ENCODE measurements at regions not wholly inside any gene's neighbourhood (a gene's known extent, or its start where the extent isn't known, plus 50 kb on each side); places are given as distances from the start of the nearest gene placed in this dataset.

DNA sequence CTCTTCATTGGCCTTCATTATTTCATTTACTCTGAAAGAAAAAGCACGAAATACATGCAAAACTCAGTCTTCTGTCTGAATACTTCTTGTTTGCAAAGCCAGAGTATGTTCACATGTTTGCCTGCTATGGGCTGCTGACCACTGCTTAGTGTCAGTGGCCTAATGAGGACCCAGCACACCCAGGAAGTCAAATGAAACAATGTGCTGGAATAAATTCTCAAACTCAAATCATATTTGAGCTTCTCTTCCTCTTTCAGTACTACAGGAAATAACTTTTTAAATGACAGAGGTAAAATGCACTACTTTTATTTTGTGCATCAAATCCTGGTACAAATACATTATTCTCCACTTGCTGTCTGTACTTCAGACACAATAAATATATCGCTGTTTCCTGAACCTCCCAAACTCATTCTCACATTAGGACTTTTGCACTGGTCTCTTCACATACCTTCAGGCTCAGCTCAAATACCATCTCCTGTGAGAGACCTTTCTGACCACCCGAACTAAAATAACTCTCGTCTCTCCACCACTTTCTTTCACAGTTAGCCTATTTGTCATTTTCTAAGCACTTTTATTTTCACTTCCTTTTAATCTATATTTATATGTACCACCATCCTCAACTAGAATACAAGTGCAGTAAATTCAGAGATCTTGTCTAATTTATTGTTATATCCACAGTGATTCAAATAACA, 176.8 kb downstream of the TUSC7 start:
- POLR2A ChIA-PET = no interaction called here
- no peak overlapping the region for H3K27ac ChIP-seq (ENCODE audit: low read depth, low read length)
- Mint-ChIP-seq H3K27ac (no peak overlapping the region), H3K36me3 (peaks cover 0 to 2% (median 0%) of the 10 kb centered on the region in 3 donors), H3K9me3 (peaks cover 0 to 16% (median 4%) of the 10 kb centered on the region in 5 donors), H3K27me3 (no peaks in the 10 kb centered on the region), H3K4me3 (no peak overlapping the region), H3K4me1 (no peaks in the 10 kb centered on the region)
- no peaks in the 10 kb centered on the region for H3K27me3 ChIP-seq (ENCODE audit: insufficient read depth, low read length, poor library complexity, severe bottlenecking)
- no peaks in the 10 kb centered on the region for H3K9me3 ChIP-seq (ENCODE audit: low read length)
- no peak overlapping the region for H3K4me3 ChIP-seq (ENCODE audit: low read length)
- CTCF ChIA-PET = no interaction called here
- H3K4me1 ChIP-seq (ENCODE audit: insufficient read depth, low read length) = no peaks in the 10 kb centered on the region
- no peaks in the 10 kb centered on the region for H3K36me3 ChIP-seq (ENCODE audit: insufficient read depth, low read length)
- DNase-seq = no peak

DNA sequence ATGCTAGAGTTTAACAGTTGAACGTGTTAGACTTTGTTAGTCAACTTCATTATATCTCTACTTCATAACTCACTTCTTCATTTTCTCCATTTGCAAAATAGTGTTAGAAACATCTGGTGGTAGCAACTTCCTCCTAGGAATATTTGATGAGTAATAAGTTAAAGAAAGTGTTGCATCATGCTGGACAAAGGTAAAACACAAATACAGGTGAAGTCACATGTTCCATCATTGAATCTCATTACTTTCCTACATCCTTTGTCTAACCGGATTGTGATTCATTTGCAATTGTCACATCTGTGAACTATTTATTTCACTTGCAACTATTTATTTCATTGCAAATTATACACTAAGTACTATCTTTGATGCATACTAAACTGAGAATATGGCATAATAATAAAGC, 186.5 kb downstream of the TUSC7 start:
- Histone ChIP-seq H3K27ac (ENCODE audit: low read depth, low read length) (no peak overlapping the region), H3K4me1 (ENCODE audit: insufficient read depth, low read length) (no peaks in the 10 kb centered on the region), H3K36me3 (ENCODE audit: insufficient read depth, low read length) (no peaks in the 10 kb centered on the region), H3K27me3 (ENCODE audit: insufficient read depth, low read length, poor library complexity, severe bottlenecking) (no peaks in the 10 kb centered on the region), H3K9me3 (ENCODE audit: low read length) (no peaks in the 10 kb centered on the region), H3K4me3 (ENCODE audit: low read length) (no peak overlapping the region)
- Mint-ChIP-seq H3K36me3 (no peaks in the 10 kb centered on the region), H3K27me3 (no peaks in the 10 kb centered on the region), H3K27ac (no peak overlapping the region), H3K9me3 (peaks cover 0 to 8% (median 0%) of the 10 kb centered on the region in 5 donors), H3K4me3 (no peak overlapping the region), H3K4me1 (no peaks in the 10 kb centered on the region)
- ChIA-PET POLR2A (no interaction called here), CTCF (no interaction called here)
- no peak for DNase-seq

DNA sequence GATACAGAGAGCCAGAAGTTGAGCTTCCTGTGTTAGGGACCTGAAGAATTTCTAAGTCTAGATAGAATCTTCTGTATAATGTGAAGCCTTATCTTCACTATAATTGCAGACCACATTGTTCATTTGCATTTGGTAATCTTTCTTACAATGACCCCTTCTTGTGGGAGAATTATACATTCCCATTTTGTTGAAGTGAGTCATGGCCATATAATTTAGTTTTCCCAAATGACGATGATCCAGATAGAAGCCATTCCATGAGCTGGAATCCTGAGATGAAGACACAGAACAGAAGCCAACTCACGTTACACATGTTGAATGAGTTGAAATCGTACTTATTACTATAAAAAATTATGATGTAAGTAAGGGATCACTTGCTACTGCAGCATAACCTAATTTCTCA, 187.8 kb downstream of the TUSC7 start:
- POLR2A ChIA-PET = no interaction called here
- DNase-seq = no peak
- no peak overlapping the region for H3K27ac ChIP-seq (ENCODE audit: low read depth, low read length)

DNA sequence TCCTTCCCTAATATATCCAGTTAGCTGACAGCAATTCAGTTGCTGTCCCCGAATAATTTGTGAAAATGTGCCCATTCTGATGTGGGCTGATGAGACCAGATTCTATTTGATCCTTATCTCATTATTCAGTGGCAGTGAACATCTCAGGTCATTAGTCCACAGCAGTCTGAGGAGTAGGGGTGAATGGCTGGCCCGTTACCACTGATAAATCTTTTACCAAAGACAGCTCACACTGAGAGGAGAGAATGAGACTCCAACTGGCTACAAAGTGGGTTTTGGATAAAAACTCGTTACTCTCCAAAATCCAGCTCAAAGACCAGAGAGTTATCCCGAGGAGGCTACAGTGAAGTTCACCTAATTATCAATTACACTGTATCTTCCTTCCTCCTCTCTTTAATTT, 189.7 kb downstream of the TUSC7 start:
- Mint-ChIP-seq H3K4me3 (no peak overlapping the region), H3K4me1 (no peaks in the 10 kb centered on the region), H3K27me3 (no peaks in the 10 kb centered on the region), H3K9me3 (peaks cover 0 to 8% (median 0%) of the 10 kb centered on the region in 5 donors), H3K27ac (no peak overlapping the region), H3K36me3 (no peaks in the 10 kb centered on the region)
- no peaks in the 10 kb centered on the region for H3K9me3 ChIP-seq (ENCODE audit: low read length)
- POLR2A ChIA-PET = no interaction called here
- CTCF ChIA-PET = no interaction called here
- no peak for DNase-seq
- H3K27me3 ChIP-seq (ENCODE audit: insufficient read depth, low read length, poor library complexity, severe bottlenecking) = no peaks in the 10 kb centered on the region
- H3K4me3 ChIP-seq (ENCODE audit: low read length) = no peak overlapping the region
- H3K4me1 ChIP-seq (ENCODE audit: insufficient read depth, low read length) = no peaks in the 10 kb centered on the region
- H3K36me3 ChIP-seq (ENCODE audit: insufficient read depth, low read length) = no peaks in the 10 kb centered on the region
- no peak overlapping the region for H3K27ac ChIP-seq (ENCODE audit: low read depth, low read length)

More for the DNA sequence above, 187.8 kb downstream of the TUSC7 start:
- Histone ChIP-seq H3K4me1 (ENCODE audit: insufficient read depth, low read length) (no peaks in the 10 kb centered on the region), H3K9me3 (ENCODE audit: low read length) (no peaks in the 10 kb centered on the region), H3K36me3 (ENCODE audit: insufficient read depth, low read length) (no peaks in the 10 kb centered on the region), H3K27me3 (ENCODE audit: insufficient read depth, low read length, poor library complexity, severe bottlenecking) (no peaks in the 10 kb centered on the region), H3K4me3 (ENCODE audit: low read length) (no peak overlapping the region)
- CTCF ChIA-PET = no interaction called here
- peaks cover 0 to 8% (median 0%) of the 10 kb centered on the region in 5 donors for H3K9me3 Mint-ChIP-seq
- H3K36me3 Mint-ChIP-seq = no peaks in the 10 kb centered on the region
- no peak overlapping the region for H3K27ac Mint-ChIP-seq
- H3K27me3 Mint-ChIP-seq = no peaks in the 10 kb centered on the region
- no peak overlapping the region for H3K4me3 Mint-ChIP-seq
- no peaks in the 10 kb centered on the region for H3K4me1 Mint-ChIP-seq

DNA sequence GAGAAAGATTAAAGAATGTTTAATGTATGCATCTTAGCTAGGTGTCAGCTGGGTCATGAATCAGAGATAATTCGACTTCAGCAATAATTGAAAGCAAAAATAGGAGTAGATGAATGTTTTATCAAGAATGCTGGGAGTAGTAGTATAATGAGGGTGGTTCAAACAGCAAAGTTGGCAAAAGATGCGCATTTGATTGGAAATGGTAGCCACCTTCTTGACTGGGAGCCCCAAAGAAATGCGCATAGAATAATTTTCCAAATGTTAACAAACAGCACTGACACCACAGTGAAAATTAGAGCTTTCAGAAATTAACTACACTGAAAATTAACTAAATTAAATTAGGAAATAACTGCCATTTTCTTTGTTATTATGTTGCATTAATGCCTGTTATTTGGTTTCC, 195.8 kb downstream of the TUSC7 start:
- Histone ChIP-seq H3K27me3 (ENCODE audit: insufficient read depth, low read length, poor library complexity, severe bottlenecking) (no peaks in the 10 kb centered on the region), H3K36me3 (ENCODE audit: insufficient read depth, low read length) (no peaks in the 10 kb centered on the region), H3K4me1 (ENCODE audit: insufficient read depth, low read length) (no peaks in the 10 kb centered on the region), H3K9me3 (ENCODE audit: low read length) (no peaks in the 10 kb centered on the region), H3K27ac (ENCODE audit: low read depth, low read length) (no peak overlapping the region), H3K4me3 (ENCODE audit: low read length) (no peak overlapping the region)
- Mint-ChIP-seq H3K27ac (no peak overlapping the region), H3K4me3 (no peak overlapping the region), H3K4me1 (no peaks in the 10 kb centered on the region), H3K27me3 (peaks cover 0 to 1% of the 10 kb centered on the region in 2 donors), H3K9me3 (peaks cover 1 to 16% (median 9%) of the 10 kb centered on the region in 5 donors), H3K36me3 (no peaks in the 10 kb centered on the region)
- ChIA-PET POLR2A (no interaction called here), CTCF (no interaction called here)
- no peak for DNase-seq

DNA sequence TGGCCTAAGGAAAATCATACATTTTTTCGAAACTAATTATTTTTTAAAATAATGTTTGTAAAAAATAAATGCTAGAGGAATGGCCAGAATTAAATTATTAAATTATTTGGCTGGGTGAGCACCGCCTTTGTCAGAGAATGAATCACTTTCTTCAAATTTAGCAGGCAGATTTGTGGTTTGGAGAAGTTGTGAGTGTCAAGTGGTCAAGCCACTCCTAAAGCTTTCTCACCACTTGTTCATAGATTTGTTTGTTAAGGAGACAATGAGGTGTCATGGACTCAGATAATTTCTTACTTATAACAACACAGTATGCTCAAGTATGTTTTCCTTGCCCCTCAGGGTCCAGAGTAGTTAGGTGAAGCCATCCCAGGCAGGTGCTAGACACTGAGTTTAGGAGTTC, 196.2 kb downstream of the TUSC7 start:
- Histone ChIP-seq H3K27me3 (ENCODE audit: insufficient read depth, low read length, poor library complexity, severe bottlenecking) (no peaks in the 10 kb centered on the region), H3K4me1 (ENCODE audit: insufficient read depth, low read length) (no peaks in the 10 kb centered on the region), H3K36me3 (ENCODE audit: insufficient read depth, low read length) (no peaks in the 10 kb centered on the region), H3K27ac (ENCODE audit: low read depth, low read length) (no peak overlapping the region), H3K9me3 (ENCODE audit: low read length) (no peaks in the 10 kb centered on the region), H3K4me3 (ENCODE audit: low read length) (no peak overlapping the region)
- DNase-seq = no peak
- no peaks in the 10 kb centered on the region for H3K4me1 Mint-ChIP-seq
- peaks cover 1 to 16% (median 7%) of the 10 kb centered on the region in 5 donors for H3K9me3 Mint-ChIP-seq
- ChIA-PET CTCF (no interaction called here), POLR2A (no interaction called here)
- no peak overlapping the region for H3K4me3 Mint-ChIP-seq
- H3K27ac Mint-ChIP-seq = no peak overlapping the region
- H3K27me3 Mint-ChIP-seq = peaks cover 0 to 1% of the 10 kb centered on the region in 2 donors
- H3K36me3 Mint-ChIP-seq = no peaks in the 10 kb centered on the region

DNA sequence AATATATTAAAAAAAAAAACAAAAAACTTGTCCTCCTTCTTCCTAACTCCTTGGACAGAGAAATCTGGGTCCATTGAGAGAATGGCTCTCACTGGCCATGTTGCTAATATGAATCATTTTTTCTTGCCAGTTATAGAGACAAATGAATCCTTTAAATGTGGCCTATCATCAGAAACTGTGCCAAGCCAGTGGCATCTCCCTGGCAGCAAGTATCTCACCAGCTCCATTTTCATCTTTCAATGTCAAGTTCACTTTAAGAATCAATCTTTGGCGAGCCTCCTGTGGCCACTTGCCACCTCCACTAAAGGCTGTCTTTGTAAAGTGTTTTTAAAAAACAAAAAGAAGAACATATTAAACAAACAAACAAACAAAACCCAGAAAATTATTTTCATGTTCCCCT, 202.5 kb downstream of the TUSC7 start:
- H3K4me3 ChIP-seq (ENCODE audit: low read length) = no peak overlapping the region
- no peaks in the 10 kb centered on the region for H3K36me3 Mint-ChIP-seq
- no peaks in the 10 kb centered on the region for H3K4me1 Mint-ChIP-seq
- DNase-seq = no peak
- no peaks in the 10 kb centered on the region for H3K27me3 ChIP-seq (ENCODE audit: insufficient read depth, low read length, poor library complexity, severe bottlenecking)
- no peaks in the 10 kb centered on the region for H3K9me3 ChIP-seq (ENCODE audit: low read length)
- no peak overlapping the region for H3K4me3 Mint-ChIP-seq
- H3K27ac ChIP-seq (ENCODE audit: low read depth, low read length) = no peak overlapping the region
- POLR2A ChIA-PET = no interaction called here
- H3K27me3 Mint-ChIP-seq = peaks cover 0 to 2% of the 10 kb centered on the region in 2 donors
- CTCF ChIA-PET = no interaction called here
- H3K36me3 ChIP-seq (ENCODE audit: insufficient read depth, low read length) = no peaks in the 10 kb centered on the region
- H3K4me1 ChIP-seq (ENCODE audit: insufficient read depth, low read length) = no peaks in the 10 kb centered on the region
- H3K9me3 Mint-ChIP-seq = peaks cover 1 to 12% (median 11%) of the 10 kb centered on the region in 5 donors
- H3K27ac Mint-ChIP-seq = no peak overlapping the region

DNA sequence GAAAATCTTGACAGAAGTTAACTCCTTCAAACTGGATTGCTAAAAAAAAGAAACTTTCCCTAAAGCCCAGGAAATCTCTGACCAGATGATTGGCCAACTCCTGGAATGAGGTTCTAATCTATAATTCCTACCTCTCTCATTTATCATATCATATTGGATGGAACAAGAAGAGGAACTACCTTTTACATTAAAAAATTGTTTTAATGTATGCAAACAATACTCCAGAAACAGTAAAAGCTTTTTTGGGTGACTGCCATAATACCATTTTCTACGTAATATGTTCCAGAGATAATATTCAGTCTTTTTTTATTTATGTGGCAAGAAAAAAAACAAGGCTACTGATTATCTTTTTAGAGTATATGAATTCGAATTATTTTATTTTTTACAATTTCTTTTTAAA, 204.4 kb downstream of the TUSC7 start:
- ChIA-PET CTCF (no interaction called here), POLR2A (no interaction called here)
- no peaks in the 10 kb centered on the region for H3K36me3 Mint-ChIP-seq

More for the DNA sequence above, 204.4 kb downstream of the TUSC7 start:
- no peak overlapping the region for H3K4me3 Mint-ChIP-seq
- no peak overlapping the region for H3K27ac Mint-ChIP-seq
- Histone ChIP-seq H3K4me1 (ENCODE audit: insufficient read depth, low read length) (no peaks in the 10 kb centered on the region), H3K27ac (ENCODE audit: low read depth, low read length) (no peak overlapping the region), H3K9me3 (ENCODE audit: low read length) (no peaks in the 10 kb centered on the region), H3K36me3 (ENCODE audit: insufficient read depth, low read length) (no peaks in the 10 kb centered on the region), H3K27me3 (ENCODE audit: insufficient read depth, low read length, poor library complexity, severe bottlenecking) (no peaks in the 10 kb centered on the region), H3K4me3 (ENCODE audit: low read length) (no peak overlapping the region)
- no peaks in the 10 kb centered on the region for H3K4me1 Mint-ChIP-seq
- H3K27me3 Mint-ChIP-seq = peaks cover 0 to 1% of the 10 kb centered on the region in 2 donors
- DNase-seq = no peak
- peaks cover 1 to 11% (median 7%) of the 10 kb centered on the region in 5 donors for H3K9me3 Mint-ChIP-seq

All from CD8-positive, alpha-beta memory T cell (primary cell).